Spleen (tissue), 7 donors: ENCODE measurements at regions not wholly inside any gene's neighbourhood (a gene's known extent, or its start where the extent isn't known, plus 50 kb on each side); places are given as distances from the start of the nearest gene placed in this dataset.

Experiments
- CTCF ChIP-seq, 11 experiments: fragments of 200-600 bp in 7 of 11; fragments of 450-650 bp in 4 of 11; sonication (generic) in 4 of 11; IDR thresholded peaks in 8 of 11; conservative IDR thresholded peaks in 3 of 11; 1 replicate in 7 of 11; 2 replicates in 4 of 11; pipeline versions ENCODE4 v1.4.0 to v1.8.0; 2016 to 2021; ENCODE audit warnings: antibody characterized with exemption in 11 of 11, inconsistent platforms in 4 of 11, mild to moderate bottlenecking in 1 of 11
- POLR2A ChIP-seq, 3 donors: fragments of 450-650 bp; IDR thresholded peaks; one replicate each; pipeline ENCODE4 v1.5.1; 2017; ENCODE audit warnings: antibody characterized with exemption in 3 of 3, mild to moderate bottlenecking in 1 of 3
- POLR2AphosphoS5 ChIP-seq, 3 donors: sonication (generic); formaldehyde crosslinking; IDR thresholded peaks; one replicate each; pipeline ENCODE4 v1.5.1; 2017; ENCODE audit warnings: antibody characterized with exemption in 3 of 3
- donor health status: DM: no; HTN: no; CAD: no; lungs with moderate emphysema.
- donor health status: DM: no; HTN: no; CAD: no.
- donor health status: DM: no; HTN: no; CAD: no.

GRCh38 chr22:27603111-27603799, 198.3 kb downstream of the MN1 start:
- TF ChIP-seq CTCF (IDR thresholded peaks at IDR 0.05 in 8 of 11, conservative IDR thresholded peaks at IDR 0.05 in 3 of 11), result no peak
- TF ChIP-seq POLR2A (IDR thresholded peaks at IDR 0.05), result no peak
- TF ChIP-seq POLR2AphosphoS5 (IDR thresholded peaks at IDR 0.05), result no peak
